ENCODE measurements at regions not wholly inside any gene's neighbourhood (a gene's known extent, or its start where the extent isn't known, plus 50 kb on each side); places are given as distances from the start of the nearest gene placed in this dataset.

DNA sequence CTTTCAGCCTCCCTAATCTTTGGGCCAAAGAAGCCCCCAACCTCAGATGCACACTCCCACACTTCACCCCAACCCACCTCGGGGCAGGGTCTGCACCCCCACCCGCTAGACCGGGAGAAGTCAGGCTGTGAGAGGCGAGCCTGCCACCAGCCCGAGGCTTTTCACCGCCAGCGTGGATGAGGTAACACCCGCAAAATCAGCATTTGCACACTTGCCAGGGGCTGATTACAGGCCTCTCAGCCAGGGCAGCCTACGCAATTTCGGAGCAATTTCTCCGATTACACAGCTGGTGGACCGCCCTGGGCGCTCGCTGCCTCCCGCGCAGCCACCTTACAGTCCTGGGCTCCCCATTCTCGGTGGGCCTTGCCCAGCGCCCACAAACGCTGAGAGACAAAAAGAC, 68.5 kb downstream of the FOXD1 start:
- TF ChIP-seq, protein P1, sequence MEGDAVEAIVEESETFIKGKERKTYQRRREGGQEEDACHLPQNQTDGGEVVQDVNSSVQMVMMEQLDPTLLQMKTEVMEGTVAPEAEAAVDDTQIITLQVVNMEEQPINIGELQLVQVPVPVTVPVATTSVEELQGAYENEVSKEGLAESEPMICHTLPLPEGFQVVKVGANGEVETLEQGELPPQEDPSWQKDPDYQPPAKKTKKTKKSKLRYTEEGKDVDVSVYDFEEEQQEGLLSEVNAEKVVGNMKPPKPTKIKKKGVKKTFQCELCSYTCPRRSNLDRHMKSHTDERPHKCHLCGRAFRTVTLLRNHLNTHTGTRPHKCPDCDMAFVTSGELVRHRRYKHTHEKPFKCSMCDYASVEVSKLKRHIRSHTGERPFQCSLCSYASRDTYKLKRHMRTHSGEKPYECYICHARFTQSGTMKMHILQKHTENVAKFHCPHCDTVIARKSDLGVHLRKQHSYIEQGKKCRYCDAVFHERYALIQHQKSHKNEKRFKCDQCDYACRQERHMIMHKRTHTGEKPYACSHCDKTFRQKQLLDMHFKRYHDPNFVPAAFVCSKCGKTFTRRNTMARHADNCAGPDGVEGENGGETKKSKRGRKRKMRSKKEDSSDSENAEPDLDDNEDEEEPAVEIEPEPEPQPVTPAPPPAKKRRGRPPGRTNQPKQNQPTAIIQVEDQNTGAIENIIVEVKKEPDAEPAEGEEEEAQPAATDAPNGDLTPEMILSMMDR (IDR thresholded peaks at IDR 0.05; ENCODE audit: low read depth, low read length, poor library complexity, severe bottlenecking): no peak
- TF ChIP-seq EZH2phosphoT487 (IDR thresholded peaks at IDR 0.05; ENCODE audit: borderline replicate concordance, low read length): no peak
